ENCODE measurements at regions not wholly inside any gene's neighbourhood (a gene's known extent, or its start where the extent isn't known, plus 50 kb on each side); places are given as distances from the start of the nearest gene placed in this dataset.

DNA sequence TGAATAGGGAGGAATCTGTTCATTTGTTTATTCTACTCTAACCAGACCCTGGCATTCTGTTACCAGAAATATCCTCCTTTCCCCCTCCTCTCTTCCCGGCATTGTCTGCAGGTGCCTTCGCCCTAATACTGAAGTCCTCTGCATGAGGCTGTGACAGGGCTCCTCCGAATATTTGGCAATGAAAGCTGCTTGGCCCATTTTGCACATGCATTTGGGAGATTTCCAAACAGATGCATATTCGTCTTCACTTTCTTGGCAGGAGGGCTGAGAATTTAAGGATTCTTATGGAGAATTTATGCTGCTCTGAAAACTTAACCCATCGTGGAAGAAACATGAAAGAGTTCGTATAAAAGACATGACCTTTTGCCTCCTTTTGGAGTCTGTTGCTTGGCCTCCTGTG, 484.0 kb downstream of the ZNF608 start:
- DNase-seq: no peak

DNA sequence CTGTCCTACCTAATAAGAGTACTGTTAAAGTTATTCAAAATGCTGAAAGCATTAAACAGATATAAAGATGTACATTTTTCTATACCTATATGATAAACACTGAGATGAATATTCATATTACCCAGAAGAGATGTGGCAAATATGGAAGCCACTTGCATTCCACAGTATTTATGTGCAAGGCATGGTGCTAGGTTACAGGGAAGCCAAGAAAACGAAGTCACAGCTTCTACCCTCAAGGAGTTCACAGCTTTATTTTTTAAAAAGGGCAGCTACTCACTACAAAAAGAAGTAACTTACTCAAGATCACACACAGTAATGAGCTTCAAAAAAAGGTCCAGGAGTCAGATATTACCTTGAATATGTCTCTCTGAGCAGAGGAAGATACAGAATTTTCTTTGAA, 484.6 kb downstream of the ZNF608 start:
- no peak for DNase-seq

DNA sequence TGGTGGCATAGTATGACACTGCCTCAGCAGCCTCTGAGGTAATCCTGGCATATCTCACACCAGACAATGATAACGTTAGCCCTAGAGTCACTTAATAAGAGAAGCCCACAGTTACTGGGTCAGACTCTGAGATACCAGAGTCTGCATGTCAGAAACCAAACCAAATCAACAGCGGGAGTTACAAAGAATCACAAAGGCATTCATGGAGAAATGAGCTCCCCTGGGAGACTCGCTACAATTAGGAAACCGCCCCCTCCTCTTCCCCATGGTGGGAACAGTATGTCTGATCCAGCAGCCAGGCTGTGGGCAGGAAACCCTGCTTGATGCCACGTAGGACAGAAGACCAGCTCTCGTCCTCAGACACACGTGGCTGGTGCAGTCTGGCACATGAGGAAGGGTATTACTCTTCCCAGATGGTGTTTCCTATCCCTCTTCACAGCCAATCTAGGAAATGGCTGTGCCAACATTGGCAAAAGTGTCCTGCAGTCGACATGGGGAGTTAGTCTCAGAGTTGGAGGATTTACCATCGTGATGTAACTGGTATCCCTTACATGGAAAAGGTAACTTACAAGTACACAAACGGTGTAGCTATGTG, 485.4 kb downstream of the ZNF608 start:
- DNase-seq: no peak

DNA sequence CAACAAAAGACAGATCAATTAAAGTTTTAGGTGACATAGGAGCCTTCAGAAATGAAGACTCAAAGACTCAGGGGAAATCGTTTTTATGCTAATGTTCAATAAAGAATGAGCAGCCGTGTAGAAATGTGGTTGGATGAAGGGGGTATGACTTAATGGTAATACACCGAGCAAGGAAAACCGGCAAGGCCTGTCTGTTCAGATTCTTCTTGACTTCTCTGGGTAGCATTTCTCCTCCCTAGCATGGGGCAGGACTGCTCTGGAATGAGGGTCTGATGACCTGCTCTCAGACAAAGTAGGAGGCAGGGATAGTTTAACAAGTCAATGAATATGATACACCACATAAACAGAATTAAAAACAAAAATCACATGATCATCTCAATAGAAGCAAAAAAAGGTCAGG, 487.4 kb downstream of the ZNF608 start:
- DNase-seq: no peak

DNA sequence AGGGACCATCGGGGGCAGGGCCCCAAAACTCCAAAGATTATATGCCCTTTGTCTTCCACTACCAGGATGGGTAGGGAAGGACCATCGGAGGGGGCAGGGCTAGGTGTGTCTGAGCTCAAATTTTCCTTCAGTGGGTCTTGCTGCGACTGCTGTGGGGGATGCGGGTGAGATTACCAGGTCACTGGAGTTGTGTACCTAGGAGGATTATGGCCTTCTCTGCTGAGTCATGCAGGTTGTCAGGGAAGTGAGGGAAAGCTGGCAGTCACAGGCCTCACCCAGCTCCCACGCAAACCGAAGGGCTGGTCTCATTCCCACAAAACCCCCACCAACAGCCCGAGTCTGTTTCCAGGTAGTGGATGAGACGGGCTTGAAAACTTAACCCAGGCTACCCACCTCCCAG, 489.4 kb downstream of the ZNF608 start:
- DNase-seq: no peak

DNA sequence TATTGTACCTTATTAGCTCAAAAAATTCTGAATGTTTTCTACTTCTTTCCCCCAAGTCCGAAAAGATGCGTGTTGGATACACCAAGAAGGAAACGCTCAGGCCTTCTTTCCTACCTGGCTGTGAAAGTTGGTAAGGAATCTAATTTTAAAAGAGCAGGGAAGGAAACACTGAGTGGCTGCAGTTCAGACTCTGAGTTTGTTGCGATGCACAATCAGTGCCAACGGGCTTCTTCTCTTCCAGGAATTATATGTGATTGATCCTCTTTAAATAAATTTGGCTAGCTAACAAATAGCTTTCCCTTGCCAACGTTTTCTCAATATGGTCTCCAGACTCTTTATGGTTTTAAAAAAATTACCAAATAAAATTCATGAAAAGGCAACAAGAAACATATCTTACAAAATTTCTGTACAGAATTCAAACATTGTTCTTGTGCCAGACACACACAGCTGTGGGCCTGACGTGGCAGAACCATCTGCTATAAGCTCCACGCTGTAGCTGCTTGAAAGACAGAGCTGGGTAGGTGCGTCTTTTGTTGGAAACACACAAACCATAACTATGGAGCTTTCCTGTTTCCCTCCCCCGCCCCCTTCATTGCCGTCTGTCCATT, 493.1 kb downstream of the ZNF608 start:
- DNase-seq: no peak

DNA sequence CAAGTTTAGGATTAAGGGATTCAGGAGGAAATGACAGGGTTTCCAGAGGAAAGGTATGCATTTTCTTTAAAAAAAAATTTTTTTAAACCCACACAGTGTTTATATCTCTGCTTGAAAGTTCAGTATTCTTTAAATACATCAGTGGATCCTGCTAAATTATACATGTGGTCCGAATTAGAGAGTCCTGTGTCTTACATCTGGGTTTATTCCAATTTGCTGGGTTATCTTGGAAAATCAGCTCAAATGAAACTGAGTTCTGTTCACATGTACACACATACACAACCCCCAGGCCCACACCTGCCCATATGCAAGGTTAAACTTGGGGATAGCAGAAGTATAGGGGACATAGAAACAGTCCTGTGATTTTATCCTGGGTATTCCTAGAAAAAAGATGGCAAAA, 493.7 kb downstream of the ZNF608 start:
- no peak for DNase-seq

DNA sequence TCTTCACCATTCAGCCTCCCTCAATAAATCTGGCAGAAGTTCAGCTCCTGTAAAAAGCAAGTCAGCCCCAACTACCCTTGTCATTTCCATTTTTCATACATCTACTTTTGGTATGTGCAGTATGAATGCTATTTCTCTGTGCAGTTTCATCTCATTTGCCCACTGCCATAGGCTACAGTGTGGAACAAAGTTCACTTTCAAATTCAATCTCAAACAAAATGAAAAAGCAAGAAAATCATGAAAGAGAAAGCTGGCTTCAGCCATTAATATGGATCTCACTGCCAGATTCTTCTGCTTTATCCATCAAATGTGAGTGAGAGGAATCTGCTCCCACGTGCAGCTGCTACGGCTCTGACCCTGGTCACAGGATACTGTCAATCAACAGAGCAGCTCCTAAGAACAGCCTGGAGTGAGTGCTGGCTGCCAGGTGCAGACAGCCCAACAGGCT, 494.2 kb downstream of the ZNF608 start:
- no peak for DNase-seq

DNA sequence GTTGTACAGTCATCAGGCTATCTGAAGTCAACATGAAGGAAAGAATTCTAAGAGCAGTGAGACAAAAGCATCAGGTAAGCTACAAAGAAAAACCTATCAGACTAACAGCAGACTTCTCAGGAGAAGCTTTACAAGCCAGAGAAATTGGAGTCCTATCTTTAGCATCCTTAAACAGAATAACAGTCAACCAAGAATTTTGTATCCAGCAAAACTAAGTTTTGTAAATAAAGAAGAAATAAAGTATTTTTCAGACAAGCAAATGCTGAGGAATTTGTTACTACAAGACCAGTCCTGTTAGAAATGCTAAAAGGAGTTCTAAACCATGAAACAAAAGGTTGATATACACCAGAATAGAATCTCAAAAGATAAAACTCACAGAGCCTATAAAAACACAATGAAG, 501.2 kb downstream of the ZNF608 start:
- no peak for DNase-seq

DNA sequence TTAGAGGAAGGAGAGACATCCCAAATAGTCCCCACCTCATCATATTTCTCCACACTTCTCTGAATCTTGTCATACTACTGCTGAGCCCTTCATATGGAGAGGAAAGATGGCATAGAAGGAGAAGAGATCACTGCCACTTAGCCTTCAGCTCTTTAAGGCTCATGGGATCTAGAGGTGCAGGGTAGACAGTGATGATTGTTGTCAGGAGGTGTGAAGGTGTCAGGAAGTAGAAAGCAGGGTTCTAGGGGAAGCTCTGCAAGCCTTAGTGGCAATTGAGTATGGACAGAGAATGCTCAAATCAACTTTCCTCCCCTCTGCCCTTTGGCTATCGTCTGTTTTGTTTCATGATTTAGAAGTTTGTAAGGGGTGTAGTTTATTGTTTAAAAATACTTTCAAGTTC, 505.7 kb downstream of the ZNF608 start:
- DNase-seq: no peak

DNA sequence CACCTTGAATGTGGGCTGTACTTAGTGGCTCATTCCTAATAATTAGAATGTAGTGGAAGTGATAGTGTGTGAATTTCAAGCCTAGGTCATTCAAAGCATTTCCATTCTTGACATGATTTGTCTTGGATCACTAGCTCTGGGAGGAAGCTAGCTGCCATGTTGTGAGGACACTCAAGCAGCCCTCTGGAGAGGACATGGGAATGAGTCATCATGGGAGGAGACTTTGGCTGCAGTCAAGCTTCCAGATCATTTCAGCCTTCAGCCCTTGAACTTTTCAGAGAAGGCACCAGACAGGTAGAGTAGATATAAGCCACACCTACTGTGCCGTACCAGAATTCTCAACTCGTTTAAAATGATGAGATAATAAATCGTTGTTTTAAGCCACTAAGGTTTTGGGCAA, 506.9 kb downstream of the ZNF608 start:
- no peak for DNase-seq

DNA sequence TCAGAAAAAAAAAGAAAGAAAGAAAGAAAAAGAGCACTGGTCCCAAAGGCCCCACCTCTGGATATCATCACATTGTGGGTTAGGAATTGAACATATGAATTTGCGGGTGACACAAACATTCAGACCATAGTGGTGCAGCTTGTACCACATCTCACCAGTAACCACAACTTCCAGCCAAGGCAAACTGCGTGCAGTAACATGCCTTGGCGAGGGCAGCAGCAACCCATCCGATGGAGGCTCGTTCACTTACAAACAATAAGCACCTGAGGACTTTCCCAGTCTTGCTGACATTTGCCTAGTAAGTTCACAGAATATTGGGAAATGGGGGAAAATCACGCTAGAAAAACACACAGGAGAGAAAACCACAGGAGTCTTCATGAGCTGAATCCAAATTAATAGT, 508.1 kb downstream of the ZNF608 start:
- no peak for DNase-seq

DNA sequence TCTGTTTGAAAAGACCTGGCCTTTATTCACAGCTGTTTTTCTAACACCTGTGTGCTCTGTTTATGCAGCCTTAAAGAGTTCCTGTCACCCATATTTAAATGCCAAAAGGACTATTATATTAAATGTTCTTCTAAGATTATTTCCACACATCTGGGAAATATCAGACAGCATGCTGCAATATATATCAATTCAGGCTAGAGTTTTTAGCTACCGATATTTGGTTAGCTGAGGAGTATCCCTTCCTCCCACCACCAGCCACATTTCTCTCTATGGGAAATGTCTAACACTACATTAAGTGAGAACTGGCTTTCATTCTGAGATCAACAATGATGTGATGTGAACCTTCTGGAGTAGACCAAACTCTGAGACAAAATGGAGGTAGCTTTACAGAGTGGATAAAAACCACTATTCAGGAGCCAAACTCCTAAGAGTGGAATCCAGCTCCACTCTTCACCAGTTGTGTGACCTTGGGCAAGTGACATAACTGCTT, 509.2 kb downstream of the ZNF608 start:
- no peak for DNase-seq

DNA sequence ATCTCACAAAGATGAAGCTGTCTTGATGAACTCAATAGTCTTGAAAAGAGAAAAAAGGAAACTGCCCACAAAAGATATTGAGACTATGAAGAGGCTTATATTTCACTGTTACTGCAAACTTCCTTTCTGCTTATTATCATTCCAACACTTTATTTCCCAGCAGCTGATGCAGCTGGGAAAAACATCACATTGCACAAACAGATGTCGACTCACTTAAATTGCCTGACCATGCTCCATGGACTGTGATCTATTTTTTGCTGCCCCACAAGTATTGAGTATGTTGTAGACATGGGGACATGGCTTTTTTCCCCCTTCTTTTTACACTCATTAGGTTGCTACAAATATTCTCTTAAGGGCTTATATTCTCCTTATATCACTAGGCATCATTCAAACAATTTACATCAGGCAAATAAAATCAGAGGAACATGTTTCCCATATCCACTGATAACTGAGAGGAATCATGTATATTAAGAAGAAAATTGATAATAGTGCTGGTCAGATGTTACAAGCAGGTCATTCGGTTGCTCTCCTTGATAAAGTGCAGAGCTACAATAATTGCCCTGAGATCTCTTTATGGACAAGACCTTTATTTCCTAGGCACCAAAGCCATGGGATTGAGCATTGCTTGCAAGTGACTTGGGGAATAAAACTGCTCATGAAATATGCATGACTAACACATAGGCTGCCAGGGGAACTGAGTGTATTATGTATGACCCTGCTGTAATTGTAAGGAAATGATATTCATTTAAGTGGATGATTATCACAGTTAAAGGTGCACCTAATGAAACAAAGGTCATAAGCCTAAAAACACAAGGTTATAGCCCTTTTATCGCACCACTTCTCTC, 509.9 kb downstream of the ZNF608 start:
- DNase-seq: no peak

DNA sequence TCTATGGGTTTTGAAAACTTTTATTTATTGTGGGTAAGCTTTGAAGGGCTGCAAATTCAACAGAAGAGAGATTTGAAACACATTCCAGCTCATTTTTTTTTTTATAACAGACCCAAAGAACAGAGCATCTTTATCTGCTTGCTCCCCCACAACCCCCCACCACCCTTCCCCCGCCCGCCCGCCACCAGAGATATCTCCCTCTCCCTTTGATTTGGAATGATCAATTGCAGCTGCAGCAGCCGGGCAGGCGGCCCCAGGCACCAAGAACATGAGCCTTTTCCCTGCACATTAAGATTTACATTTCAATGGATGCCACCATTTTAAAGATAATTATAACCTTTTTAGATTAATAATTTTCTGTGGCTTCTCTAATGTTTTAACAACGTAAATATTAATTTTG, 510.9 kb downstream of the ZNF608 start:
- no peak for DNase-seq

DNA sequence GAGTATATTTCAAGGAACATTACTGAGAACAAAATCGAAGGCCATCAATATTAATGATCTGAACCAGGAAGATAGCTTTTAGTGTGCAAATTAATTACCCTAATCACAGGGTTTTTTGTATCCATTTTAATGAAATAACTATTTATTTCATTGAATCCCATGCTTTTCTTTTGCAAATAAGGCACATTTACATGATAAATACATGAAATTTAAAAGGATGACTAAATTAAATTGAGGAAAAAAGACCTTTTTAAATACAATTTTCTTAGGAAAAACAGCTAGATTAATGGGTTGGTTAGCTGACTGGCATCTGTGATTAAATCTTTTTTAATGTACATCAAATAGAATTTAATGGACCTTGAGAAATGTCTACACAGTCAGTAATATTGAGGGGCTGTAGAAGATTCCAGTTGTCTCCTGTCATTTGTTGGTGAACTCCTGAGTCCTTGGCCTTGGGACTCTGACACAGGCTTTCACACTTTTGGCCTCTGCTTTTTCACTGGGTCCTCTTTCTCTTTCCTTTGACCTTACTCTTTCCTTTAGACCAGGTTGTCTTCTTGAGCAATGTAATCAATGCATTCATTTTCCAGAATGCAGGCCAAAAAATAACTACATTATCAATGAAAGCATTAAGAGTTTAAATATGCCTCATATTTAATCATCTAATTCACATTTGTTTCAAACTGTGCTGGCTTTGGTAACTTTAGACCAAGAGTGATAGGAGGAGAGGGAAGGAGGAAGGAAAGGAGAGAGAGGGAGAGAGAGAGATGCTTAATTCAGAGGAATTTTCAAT, 511.5 kb downstream of the ZNF608 start:
- DNase-seq: no peak

DNA sequence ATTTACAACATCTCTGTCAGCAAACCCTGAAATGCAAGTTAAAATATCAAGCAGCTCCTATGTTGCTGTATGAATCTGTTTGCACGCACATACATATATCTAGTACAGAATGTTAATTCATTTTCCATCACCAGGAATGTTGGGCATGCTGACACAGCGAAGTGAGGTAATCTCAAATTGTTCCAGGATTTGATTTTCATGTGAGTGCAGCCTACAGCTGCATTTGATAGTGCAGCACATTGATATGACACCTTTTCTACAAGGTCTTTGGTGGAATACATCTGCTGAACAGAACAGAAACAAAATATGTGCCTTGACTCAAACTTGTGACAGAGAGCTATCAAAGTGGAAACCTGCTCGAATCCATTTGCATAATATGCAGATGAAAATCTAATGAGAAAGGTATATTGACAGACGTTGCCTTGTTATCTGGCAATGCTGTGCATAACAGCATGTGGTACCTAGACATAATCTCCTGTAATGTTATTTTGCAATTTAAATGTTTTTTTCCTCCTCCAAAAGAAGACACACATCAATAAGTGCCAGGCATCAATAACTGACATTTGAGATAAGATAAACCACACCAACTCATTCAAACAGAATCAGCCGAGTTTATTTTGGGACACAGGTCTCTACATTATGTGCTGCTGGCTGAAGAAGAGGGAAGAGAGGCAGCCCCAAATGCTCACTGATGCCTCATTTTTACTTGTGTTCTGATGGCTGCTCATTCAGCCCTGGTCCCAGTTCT, 512.2 kb downstream of the ZNF608 start:
- no peak for DNase-seq

DNA sequence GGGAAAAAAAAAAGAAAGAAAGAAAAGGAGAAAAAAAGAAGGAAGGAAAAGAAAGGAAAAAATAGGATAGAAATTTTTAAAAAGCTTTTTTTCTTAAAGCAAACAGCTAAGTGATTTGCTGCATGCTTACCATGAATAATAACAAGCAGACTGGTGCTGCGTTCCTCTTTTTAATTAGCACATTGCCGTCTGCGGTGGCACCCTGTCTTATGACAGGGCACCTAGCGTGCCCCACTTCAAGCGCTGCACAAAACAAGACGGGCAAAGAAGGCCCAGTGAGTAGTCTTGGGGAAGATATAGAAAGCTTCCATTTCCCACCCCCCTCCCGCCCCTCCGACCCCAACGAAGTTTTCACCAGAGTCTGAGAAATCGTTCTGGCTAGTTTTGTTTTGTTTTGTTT, 513.9 kb downstream of the ZNF608 start:
- no peak for DNase-seq

DNA sequence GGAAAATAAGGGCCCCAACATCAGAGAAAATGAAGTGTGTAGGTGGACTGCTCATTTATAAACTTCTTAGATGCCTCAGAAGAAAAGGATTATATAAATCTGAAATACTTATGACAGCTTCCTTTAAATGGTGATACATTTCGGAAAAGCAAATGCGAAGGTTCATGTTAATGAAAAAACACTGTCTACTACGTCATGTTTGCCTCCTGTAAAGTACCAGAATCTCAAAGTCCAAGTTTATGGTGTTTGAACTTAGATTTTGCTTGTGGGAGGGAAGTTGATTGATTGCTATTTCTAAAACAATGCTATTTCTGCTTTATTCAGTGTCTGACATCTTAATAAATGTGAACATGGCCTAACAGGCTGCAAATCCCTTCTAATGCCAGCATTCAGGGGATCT, 514.6 kb downstream of the ZNF608 start:
- no peak for DNase-seq

DNA sequence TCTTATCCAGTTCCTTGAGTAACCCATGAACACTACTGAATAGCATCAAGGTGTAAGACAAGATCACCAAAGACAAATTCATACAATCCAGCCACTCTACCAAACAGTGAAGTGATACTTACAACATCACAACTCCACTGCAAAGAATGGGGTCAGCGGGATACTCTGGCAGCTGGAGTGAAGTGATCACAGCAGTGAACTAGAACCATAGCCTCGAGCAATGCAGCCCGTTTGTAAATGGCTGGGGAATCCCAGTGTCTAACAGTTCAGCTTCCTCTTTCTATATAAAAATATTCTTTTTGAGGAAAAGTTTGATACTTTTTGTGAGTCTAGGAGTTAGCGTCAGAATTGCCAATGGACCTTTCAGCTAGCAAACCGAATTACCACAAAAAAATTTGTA, 515.2 kb downstream of the ZNF608 start:
- no peak for DNase-seq

DNA sequence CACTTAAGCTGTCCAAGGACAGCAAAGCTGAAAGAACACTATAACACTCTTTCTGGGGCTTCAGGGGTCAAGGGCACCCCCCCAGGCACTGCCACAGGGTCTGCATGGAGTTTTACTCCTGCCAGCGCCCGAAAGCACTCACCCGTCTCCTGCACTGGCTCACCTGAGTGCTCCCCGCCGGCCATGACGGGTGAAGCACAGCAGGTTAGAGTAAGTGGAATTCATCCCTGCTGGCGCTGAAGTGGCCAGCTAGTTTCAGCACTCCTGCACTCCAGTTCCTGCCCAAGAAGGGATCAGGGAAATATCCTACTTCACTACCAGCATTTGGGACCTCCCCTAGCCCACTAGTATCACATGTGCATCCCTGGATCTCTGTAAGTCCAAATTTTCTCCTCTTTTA, 516.0 kb downstream of the ZNF608 start:
- no peak for DNase-seq

DNA sequence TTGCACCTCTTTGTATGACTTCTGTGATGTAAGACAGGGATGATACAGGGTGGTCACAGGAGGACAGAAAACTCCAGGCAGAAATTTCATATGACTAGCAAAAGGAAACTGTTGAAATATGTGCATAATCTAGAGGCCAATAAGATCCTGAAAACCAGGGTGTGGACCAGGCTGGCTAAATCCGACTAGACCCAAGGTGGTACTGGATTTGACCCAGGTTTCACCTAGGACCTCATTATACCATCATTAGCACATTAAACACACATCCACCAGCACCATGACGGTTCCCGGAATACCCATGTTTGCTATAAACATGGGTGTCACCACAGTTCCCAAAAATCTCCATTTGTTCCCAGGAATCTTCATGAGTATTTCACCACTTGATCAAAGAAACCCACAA, 517.1 kb downstream of the ZNF608 start:
- no peak for DNase-seq

All from left kidney (tissue), 1 donor.